AG04450 (cell line): ENCODE measurements at regions not wholly inside any gene's neighbourhood (a gene's known extent, or its start where the extent isn't known, plus 50 kb on each side); places are given as distances from the start of the nearest gene placed in this dataset.

Experiments
- CTCF ChIA-PET: fragments of 300-600, 350-600 bp; formaldehyde crosslinking; extraction: SDS; loops from one replicate; lab custom pipeline; 2022; ENCODE audit warnings: antibody characterized with exemption, inconsistent platforms; lab: Charles Lee
- POLR2A ChIA-PET: fragments of 350-600 bp; formaldehyde crosslinking; extraction: SDS; loops from one replicate; lab custom pipeline; 2021; ENCODE audit warnings: antibody characterized with exemption, inconsistent platforms; lab: Yijun Ruan, JAX
- DNase-seq: peaks from one replicate; pipeline ENCODE4 v3.0.0-alpha.2; 2011; ENCODE audit warnings: low read depth, low spot score
- H3K27ac ChIP-seq: one replicate; pipeline ENCODE4 v1.5.1; 2012; ENCODE audit warnings: low read depth, low read length, control low read depth
- H3K27me3 ChIP-seq: one replicate; pipeline ENCODE4 v1.6.0; 2012; ENCODE audit warnings: low read length; ENCODE audit not compliant: control insufficient read depth, insufficient read depth
- H3K4me3 ChIP-seq: 2 replicates; pipeline ENCODE4 v1.5.1; 2011; ENCODE audit warnings: mild to moderate bottlenecking, low read depth, low read length, control low read depth
- H3K9me3 ChIP-seq: 2 replicates; pipeline ENCODE4 v1.5.1; 2012; ENCODE audit warnings: low read length; ENCODE audit not compliant: control insufficient read depth, insufficient read depth
- CTCF ChIP-seq: IDR thresholded peaks from 2 replicates; pipeline ENCODE4 v1.5.1; 2011; ENCODE audit warnings: low read depth, low read length, control low read depth, inconsistent platforms

GRCh38 chr1:221871056-221871455 lies 129.2 kb upstream of the DUSP10 start:
- ChIA-PET POLR2A (no interaction called here), CTCF (no interaction called here)
- Histone ChIP-seq H3K27me3 (no peaks in the 10 kb centered on the region), H3K9me3 (no peaks in the 10 kb centered on the region), H3K4me3 (no peak overlapping the region), H3K27ac (no peak overlapping the region)
- no peak for TF ChIP-seq CTCF
- DNase-seq = no peak

DNA sequence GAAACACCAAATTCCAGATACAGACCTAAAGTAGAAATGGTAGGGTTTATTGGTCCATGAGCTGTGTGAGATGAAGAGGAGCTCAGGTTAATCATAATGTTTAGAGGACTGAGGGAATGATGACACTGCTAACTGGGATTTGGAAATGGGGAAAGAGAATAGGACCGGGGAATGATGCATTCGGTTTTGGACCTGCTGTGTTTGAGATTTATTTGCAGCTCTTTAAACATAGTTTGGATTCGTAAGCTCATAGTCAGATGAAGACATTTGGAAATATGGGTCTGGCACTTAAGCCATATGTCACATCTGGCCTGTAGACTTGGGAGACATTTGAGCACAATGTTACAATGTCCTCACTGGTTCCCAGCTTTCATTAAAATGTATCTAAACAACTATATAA lies 127.9 kb upstream of the DUSP10 start:
- no peak overlapping the region for H3K4me3 ChIP-seq
- DNase-seq = peak; percentile 44
- ChIA-PET POLR2A (interaction anchor here (0.7 to 1.0 kb wide), 3 partner anchors 127 to 151 kb away, joined by 3 to 4 read pairs (median 3); no protein-coding TSS in a partner anchor), CTCF (interaction anchor here (2.7 kb wide), 1 partner anchor 585 kb away, joined by 12 read pairs; no protein-coding TSS in a partner anchor)
- no peaks in the 10 kb centered on the region for H3K9me3 ChIP-seq
- H3K27me3 ChIP-seq = no peaks in the 10 kb centered on the region
- H3K27ac ChIP-seq = no peak overlapping the region
- no peak for TF ChIP-seq CTCF

DNA sequence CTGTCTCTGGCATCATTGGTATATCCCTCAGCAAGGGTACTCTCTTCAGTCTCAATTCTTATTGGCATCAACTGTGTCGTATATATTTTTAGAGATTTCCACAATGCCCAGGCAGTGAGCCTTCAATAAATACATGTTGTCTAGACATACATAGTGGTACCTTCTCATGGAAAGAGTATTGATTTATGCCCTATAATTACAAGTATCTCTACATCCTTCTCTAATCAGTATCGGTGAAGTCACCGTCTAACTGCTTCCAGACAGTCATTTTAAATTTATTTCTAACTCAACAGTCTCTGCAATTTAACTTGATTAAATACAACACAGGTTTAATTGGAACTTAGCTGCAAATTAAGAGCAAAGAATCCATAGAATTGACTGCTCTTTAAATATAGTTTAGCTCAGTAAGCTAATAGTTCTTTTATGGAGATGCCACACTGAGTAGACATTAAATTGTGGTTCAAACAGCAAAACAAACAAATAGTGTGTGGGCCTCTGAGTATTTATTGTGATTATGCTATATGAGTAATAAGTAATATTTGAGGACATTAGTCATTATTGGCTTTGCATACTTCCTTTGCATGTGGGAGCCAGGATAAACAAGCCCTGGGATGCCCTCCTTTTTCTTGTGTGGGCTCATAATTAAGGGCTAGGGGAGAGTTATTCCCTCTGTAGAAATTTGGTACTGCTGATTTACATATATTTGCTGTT lies 126.9 kb upstream of the DUSP10 start:
- CTCF ChIA-PET = interaction anchor here (2.7 kb wide), 1 partner anchor 586 kb away, joined by 12 read pairs; no protein-coding TSS in a partner anchor
- peak; percentile 44 for DNase-seq
- no peaks in the 10 kb centered on the region for H3K9me3 ChIP-seq
- no peaks in the 10 kb centered on the region for H3K27me3 ChIP-seq
- no peak for TF ChIP-seq CTCF
- no peak overlapping the region for H3K4me3 ChIP-seq
- POLR2A ChIA-PET = interaction anchor here (1.0 kb wide), 1 partner anchor 125 kb away, joined by 3 read pairs; no protein-coding TSS in a partner anchor
- H3K27ac ChIP-seq = no peak overlapping the region

- Histone ChIP-seq H3K9me3 (no peaks in the 10 kb centered on the region), H3K27ac (no peak overlapping the region), H3K4me3 (no peak overlapping the region), H3K27me3 (no peaks in the 10 kb centered on the region)
- TF ChIP-seq CTCF = no peak
- POLR2A ChIA-PET = no interaction called here
- CTCF ChIA-PET = no interaction called here
- DNase-seq = no peak
These were observed 125.1 kb upstream of the DUSP10 start for GRCh38 chr1:221867003-221867402.

DNA sequence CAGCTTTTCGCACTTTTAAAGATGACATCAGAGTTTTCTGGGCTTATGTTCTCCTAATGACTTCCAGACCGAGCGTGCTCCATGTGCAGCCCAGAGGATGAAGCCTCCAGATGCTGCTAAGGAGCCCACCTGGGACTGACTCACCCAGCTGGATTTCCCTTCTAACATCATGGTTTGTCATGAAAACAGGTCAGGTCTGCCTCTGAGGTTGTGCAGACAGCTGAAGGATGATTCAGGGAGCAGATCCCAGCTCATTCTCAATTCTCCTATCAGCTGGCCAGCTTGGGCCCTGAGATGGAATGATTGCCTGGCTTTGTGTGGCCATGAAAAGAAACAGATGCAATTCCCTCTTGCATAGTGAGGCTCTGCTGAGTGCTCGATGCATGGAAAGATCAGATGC lies 123.9 kb upstream of the DUSP10 start:
- Histone ChIP-seq H3K27ac (no peak overlapping the region), H3K9me3 (no peaks in the 10 kb centered on the region), H3K27me3 (no peaks in the 10 kb centered on the region), H3K4me3 (no peak overlapping the region)
- TF ChIP-seq CTCF = no peak
- ChIA-PET CTCF (no interaction called here), POLR2A (interaction anchor here (1.2 kb wide), 1 partner anchor 124 kb away, joined by 4 read pairs; no protein-coding TSS in a partner anchor)
- DNase-seq = peak; percentile 79
